Gastroesophageal sphincter (tissue), 3 donors: ENCODE measurements at regions not wholly inside any gene's neighbourhood (a gene's known extent, or its start where the extent isn't known, plus 50 kb on each side); places are given as distances from the start of the nearest gene placed in this dataset.

Experiments
- POLR2A ChIP-seq, 2 donors: fragments of 450-650 bp; IDR thresholded peaks; one replicate each; pipeline ENCODE4 v1.6.1; 2017; ENCODE audit warnings: antibody characterized with exemption in 2 of 2, mild to moderate bottlenecking in 2 of 2, moderate library complexity in 1 of 2
- POLR2AphosphoS5 ChIP-seq: sonication (generic); formaldehyde crosslinking; IDR thresholded peaks from one replicate; pipeline ENCODE4 v1.6.1; 2017; ENCODE audit warnings: antibody characterized with exemption
- TF ChIP-seq, protein P1 (sequence below), 4 experiments: fragments of 200-600 bp in 2 of 4; fragments of 450-650 bp in 2 of 4; sonication (generic) in 1 of 4; IDR thresholded peaks; one replicate each; pipeline ENCODE4 v1.5.1; 2017 to 2019; ENCODE audit warnings: antibody characterized with exemption in 4 of 4, mild to moderate bottlenecking in 2 of 4, moderate library complexity in 2 of 4

DNA sequence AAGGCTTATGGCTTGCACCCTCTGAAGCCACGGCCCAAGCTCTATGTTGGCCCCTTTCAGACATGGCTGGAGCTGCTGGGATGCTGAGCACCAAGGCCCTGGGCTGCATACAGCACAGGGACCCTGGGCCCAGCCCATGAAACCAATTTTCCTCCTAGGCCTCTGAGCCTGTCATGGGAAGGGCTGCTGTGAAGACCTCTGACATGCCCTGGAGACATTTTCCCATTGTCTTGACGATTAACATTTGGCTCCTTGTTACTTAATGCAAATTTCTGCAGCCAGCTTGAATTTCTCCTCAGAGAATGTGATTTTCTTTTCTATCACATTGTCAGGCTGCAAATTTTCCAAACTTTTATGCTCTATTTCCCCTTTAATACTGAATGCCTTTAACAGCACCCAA, 844.7 kb downstream of the PCDH18 start:
- TF ChIP-seq, protein P1, sequence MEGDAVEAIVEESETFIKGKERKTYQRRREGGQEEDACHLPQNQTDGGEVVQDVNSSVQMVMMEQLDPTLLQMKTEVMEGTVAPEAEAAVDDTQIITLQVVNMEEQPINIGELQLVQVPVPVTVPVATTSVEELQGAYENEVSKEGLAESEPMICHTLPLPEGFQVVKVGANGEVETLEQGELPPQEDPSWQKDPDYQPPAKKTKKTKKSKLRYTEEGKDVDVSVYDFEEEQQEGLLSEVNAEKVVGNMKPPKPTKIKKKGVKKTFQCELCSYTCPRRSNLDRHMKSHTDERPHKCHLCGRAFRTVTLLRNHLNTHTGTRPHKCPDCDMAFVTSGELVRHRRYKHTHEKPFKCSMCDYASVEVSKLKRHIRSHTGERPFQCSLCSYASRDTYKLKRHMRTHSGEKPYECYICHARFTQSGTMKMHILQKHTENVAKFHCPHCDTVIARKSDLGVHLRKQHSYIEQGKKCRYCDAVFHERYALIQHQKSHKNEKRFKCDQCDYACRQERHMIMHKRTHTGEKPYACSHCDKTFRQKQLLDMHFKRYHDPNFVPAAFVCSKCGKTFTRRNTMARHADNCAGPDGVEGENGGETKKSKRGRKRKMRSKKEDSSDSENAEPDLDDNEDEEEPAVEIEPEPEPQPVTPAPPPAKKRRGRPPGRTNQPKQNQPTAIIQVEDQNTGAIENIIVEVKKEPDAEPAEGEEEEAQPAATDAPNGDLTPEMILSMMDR (IDR thresholded peaks at IDR 0.05) = no peak
- TF ChIP-seq POLR2A (IDR thresholded peaks at IDR 0.05) = no peak
- no peak for TF ChIP-seq POLR2AphosphoS5
